NB4 (cell line): ENCODE measurements at regions not wholly inside any gene's neighbourhood (a gene's known extent, or its start where the extent isn't known, plus 50 kb on each side); places are given as distances from the start of the nearest gene placed in this dataset.

ENCODE experiments used
- MYC ChIP-seq: IDR thresholded peaks from 2 replicates; pipeline ENCODE4 v1.6.1; 2011; ENCODE audit warnings: low read depth, low read length
- POLR2A ChIP-seq: IDR thresholded peaks from 2 replicates; pipeline ENCODE4 v1.6.1; 2011; ENCODE audit warnings: mild to moderate bottlenecking; ENCODE audit not compliant: insufficient read length; ENCODE audit errors: extremely low read depth
- TF ChIP-seq, protein P1 (sequence below): IDR thresholded peaks from one replicate; pipeline ENCODE4 v1.5.1; 2012; ENCODE audit warnings: low read depth, low read length

DNA sequence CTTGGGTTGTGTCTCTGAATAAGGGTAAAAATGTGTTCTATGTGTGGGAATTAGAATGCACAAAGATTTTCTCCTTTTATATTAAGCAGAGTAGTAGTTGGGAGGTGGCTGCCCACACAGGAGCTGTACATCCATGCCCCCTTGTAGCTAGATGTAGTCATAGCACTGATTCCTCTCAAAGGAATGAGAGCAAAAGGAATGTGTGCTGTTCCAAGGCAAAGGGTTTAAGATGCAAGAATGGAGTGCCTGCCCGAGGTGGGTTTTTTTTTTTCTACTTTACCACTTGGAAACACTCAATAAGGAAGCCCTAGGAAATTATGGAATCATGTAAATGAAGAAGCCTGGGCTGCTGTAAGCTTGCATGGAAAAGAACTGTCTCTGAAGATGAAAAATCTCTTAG is 2183.2 kb upstream of the AGA start:
- TF ChIP-seq POLR2A, result no peak
- TF ChIP-seq, protein P1, sequence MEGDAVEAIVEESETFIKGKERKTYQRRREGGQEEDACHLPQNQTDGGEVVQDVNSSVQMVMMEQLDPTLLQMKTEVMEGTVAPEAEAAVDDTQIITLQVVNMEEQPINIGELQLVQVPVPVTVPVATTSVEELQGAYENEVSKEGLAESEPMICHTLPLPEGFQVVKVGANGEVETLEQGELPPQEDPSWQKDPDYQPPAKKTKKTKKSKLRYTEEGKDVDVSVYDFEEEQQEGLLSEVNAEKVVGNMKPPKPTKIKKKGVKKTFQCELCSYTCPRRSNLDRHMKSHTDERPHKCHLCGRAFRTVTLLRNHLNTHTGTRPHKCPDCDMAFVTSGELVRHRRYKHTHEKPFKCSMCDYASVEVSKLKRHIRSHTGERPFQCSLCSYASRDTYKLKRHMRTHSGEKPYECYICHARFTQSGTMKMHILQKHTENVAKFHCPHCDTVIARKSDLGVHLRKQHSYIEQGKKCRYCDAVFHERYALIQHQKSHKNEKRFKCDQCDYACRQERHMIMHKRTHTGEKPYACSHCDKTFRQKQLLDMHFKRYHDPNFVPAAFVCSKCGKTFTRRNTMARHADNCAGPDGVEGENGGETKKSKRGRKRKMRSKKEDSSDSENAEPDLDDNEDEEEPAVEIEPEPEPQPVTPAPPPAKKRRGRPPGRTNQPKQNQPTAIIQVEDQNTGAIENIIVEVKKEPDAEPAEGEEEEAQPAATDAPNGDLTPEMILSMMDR, result no peak
- no peak for TF ChIP-seq MYC
